ENCODE measurements at regions not wholly inside any gene's neighbourhood (a gene's known extent, or its start where the extent isn't known, plus 50 kb on each side); places are given as distances from the start of the nearest gene placed in this dataset.

- no peak for DNase-seq
These were observed 672.1 kb upstream of the RIOK2 start for GRCh38 chr5:97854871-97855762.

GRCh38 chr5:97874491-97874890, 691.4 kb upstream of the RIOK2 start:
- DNase-seq, result no peak

GRCh38 chr5:97876272-97876671, 693.2 kb upstream of the RIOK2 start:
- no peak for DNase-seq

- DNase-seq, result no peak
These were observed 694.5 kb upstream of the RIOK2 start for GRCh38 chr5:97877588-97877987.

- no peak for DNase-seq
These were observed 705.4 kb upstream of the RIOK2 start for GRCh38 chr5:97888439-97888838.

- no peak for DNase-seq
These were observed 708.9 kb upstream of the RIOK2 start for GRCh38 chr5:97891971-97892370.

GRCh38 chr5:97903742-97904141, 720.7 kb upstream of the RIOK2 start:
- no peak for DNase-seq

- DNase-seq, result no peak
These were observed 723.1 kb upstream of the RIOK2 start for GRCh38 chr5:97906135-97906534.

GRCh38 chr5:97907646-97908400, 724.8 kb upstream of the RIOK2 start:
- DNase-seq, result no peak

- DNase-seq, result no peak
These were observed 726.5 kb upstream of the RIOK2 start for GRCh38 chr5:97909541-97909940.

GRCh38 chr5:97914483-97914882, 731.4 kb upstream of the RIOK2 start:
- no peak for DNase-seq

- no peak for DNase-seq
These were observed 732.1 kb upstream of the RIOK2 start for GRCh38 chr5:97915106-97915505.

GRCh38 chr5:97918057-97918456, 735.0 kb upstream of the RIOK2 start:
- no peak for DNase-seq

GRCh38 chr5:97918620-97919019, 735.6 kb upstream of the RIOK2 start:
- DNase-seq, result no peak

GRCh38 chr5:97919719-97920118, 736.7 kb upstream of the RIOK2 start:
- no peak for DNase-seq

GRCh38 chr5:97922776-97923175, 739.7 kb upstream of the RIOK2 start:
- no peak for DNase-seq

GRCh38 chr5:97923496-97923895, 740.4 kb upstream of the RIOK2 start:
- no peak for DNase-seq

- DNase-seq, result no peak
These were observed 741.0 kb upstream of the RIOK2 start for GRCh38 chr5:97923997-97924396.

GRCh38 chr5:97929383-97929782, 746.3 kb upstream of the RIOK2 start:
- DNase-seq, result no peak

GRCh38 chr5:97931829-97932228, 748.8 kb upstream of the RIOK2 start:
- no peak for DNase-seq

GRCh38 chr5:97936231-97936630, 753.2 kb upstream of the RIOK2 start:
- DNase-seq, result no peak

- DNase-seq, result no peak
These were observed 754.8 kb upstream of the RIOK2 start for GRCh38 chr5:97937846-97938245.

GRCh38 chr5:97943036-97943435, 760.0 kb upstream of the RIOK2 start:
- DNase-seq, result no peak

- DNase-seq, result no peak
These were observed 768.1 kb upstream of the RIOK2 start for GRCh38 chr5:97951139-97951538.

All from SIG-M5 (cell line).